Activated CD8-positive, alpha-beta memory T cell treated with anti-CD3 and anti-CD28 coated beads for 4 hours (primary cell): ENCODE measurements at regions not wholly inside any gene's neighbourhood (a gene's known extent, or its start where the extent isn't known, plus 50 kb on each side); places are given as distances from the start of the nearest gene placed in this dataset.
"Not testable (repeated sequence)": the region's sequence is repeated elsewhere in the genome, so short reads cannot be mapped to it uniquely, and the experiment has no call there.

Experiments used
- DNase-seq, 2 donors: peaks; one replicate each; pipeline ENCODE4 v3.0.0-alpha.2; 2020; ENCODE audit warnings: low read depth in 2 of 2

GRCh38 chr3:5809586-5810246 is 622.2 kb downstream of the EDEM1 start:
- no peak for DNase-seq

GRCh38 chr3:5811016-5811415 is 623.5 kb downstream of the EDEM1 start:
- no peak for DNase-seq

GRCh38 chr3:5813521-5813920 is 626.0 kb downstream of the EDEM1 start:
- no peak for DNase-seq

- DNase-seq, result no peak
Measured at GRCh38 chr3:5822843-5823242, 635.3 kb downstream of the EDEM1 start.

GRCh38 chr3:5826467-5826866 is 639.0 kb downstream of the EDEM1 start:
- DNase-seq, result no peak

- DNase-seq, result no peak
Measured at GRCh38 chr3:5828251-5828650, 640.7 kb downstream of the EDEM1 start.

GRCh38 chr3:5840056-5840455 is 652.5 kb downstream of the EDEM1 start:
- DNase-seq, result no peak

GRCh38 chr3:5841599-5841998 is 654.1 kb downstream of the EDEM1 start:
- no peak for DNase-seq

- no peak for DNase-seq
Measured at GRCh38 chr3:5846261-5846660, 658.8 kb downstream of the EDEM1 start.

GRCh38 chr3:5861151-5861550 is 673.6 kb downstream of the EDEM1 start:
- no peak for DNase-seq

GRCh38 chr3:5874931-5875341 is 687.4 kb downstream of the EDEM1 start:
- DNase-seq, result no peak

- DNase-seq, result no peak
Measured at GRCh38 chr3:5888851-5889250, 701.3 kb downstream of the EDEM1 start.

- DNase-seq, result no peak
Measured at GRCh38 chr3:5889374-5889773, 701.9 kb downstream of the EDEM1 start.

GRCh38 chr3:5891711-5892110 is 704.2 kb downstream of the EDEM1 start:
- DNase-seq, result no peak

GRCh38 chr3:5898106-5898505 is 710.6 kb downstream of the EDEM1 start:
- no peak for DNase-seq

- no peak for DNase-seq
Measured at GRCh38 chr3:5899014-5899761, 711.7 kb downstream of the EDEM1 start.

- DNase-seq, result no peak
Measured at GRCh38 chr3:5917932-5918331, 730.4 kb downstream of the EDEM1 start.

- DNase-seq, result no peak
Measured at GRCh38 chr3:5918626-5919025, 731.1 kb downstream of the EDEM1 start.

GRCh38 chr3:5929027-5929426 is 741.5 kb downstream of the EDEM1 start:
- DNase-seq, result no peak

- DNase-seq, result not testable (repeated sequence)
Measured at GRCh38 chr3:5944061-5944460, 756.6 kb downstream of the EDEM1 start.

- DNase-seq, result no peak
Measured at GRCh38 chr3:5948084-5948483, 760.6 kb downstream of the EDEM1 start.

- DNase-seq, result no peak
Measured at GRCh38 chr3:5951026-5951425, 763.5 kb downstream of the EDEM1 start.

- no peak for DNase-seq
Measured at GRCh38 chr3:5972586-5972985, 785.1 kb downstream of the EDEM1 start.
